GM19239 (cell line): ENCODE measurements at regions not wholly inside any gene's neighbourhood (a gene's known extent, or its start where the extent isn't known, plus 50 kb on each side); places are given as distances from the start of the nearest gene placed in this dataset.
"Not testable (repeated sequence)": the region's sequence is repeated elsewhere in the genome, so short reads cannot be mapped to it uniquely, and the experiment has no call there.

Experiments used
- DNase-seq: peaks from one replicate; pipeline ENCODE4 v3.0.0; 2011; ENCODE audit warnings: low spot score; ENCODE audit not compliant: insufficient read length
- FAIRE-seq: peaks from 2 replicates; lab custom pipeline; 2011; peaks lifted over from hg19 to GRCh38; lab: Jason Lieb, UNC

- no peak for DNase-seq
- FAIRE-seq, result no peak
Measured at GRCh38 chr5:71895546-71895945, 176.5 kb downstream of the CARTPT start.

GRCh38 chr5:71899865-71900342, 180.8 kb downstream of the CARTPT start:
- FAIRE-seq, result no peak
- no peak for DNase-seq

- DNase-seq (no peak), FAIRE-seq (no peak)
Measured at GRCh38 chr5:71903808-71904207, 184.7 kb downstream of the CARTPT start.

GRCh38 chr5:71904852-71905251, 185.8 kb downstream of the CARTPT start:
- DNase-seq (no peak), FAIRE-seq (no peak)

- DNase-seq (no peak), FAIRE-seq (no peak)
Measured at GRCh38 chr5:71905834-71906711, 187.0 kb downstream of the CARTPT start.

GRCh38 chr5:71907001-71907588, 188.0 kb downstream of the CARTPT start:
- DNase-seq, result no peak
- no peak for FAIRE-seq

GRCh38 chr5:71907608-71908145, 188.6 kb downstream of the CARTPT start:
- DNase-seq (no peak), FAIRE-seq (no peak)

GRCh38 chr5:71910741-71911140, 191.7 kb downstream of the CARTPT start:
- DNase-seq (no peak), FAIRE-seq (no peak)

- DNase-seq (no peak), FAIRE-seq (no peak)
Measured at GRCh38 chr5:71912021-71912420, 192.9 kb downstream of the CARTPT start.

- no peak for FAIRE-seq
- DNase-seq, result no peak
Measured at GRCh38 chr5:71914281-71914680, 193.0 kb upstream of the MAP1B start.

- FAIRE-seq (no peak), DNase-seq (no peak)
Measured at GRCh38 chr5:71922584-71923106, 184.6 kb upstream of the MAP1B start.

- FAIRE-seq (no peak), DNase-seq (no peak)
Measured at GRCh38 chr5:71923755-71924154, 183.5 kb upstream of the MAP1B start.

GRCh38 chr5:71924325-71924724, 182.9 kb upstream of the MAP1B start:
- no peak for FAIRE-seq
- no peak for DNase-seq

GRCh38 chr5:71924980-71925379, 182.3 kb upstream of the MAP1B start:
- FAIRE-seq, result no peak

GRCh38 chr5:71925608-71926091, 181.6 kb upstream of the MAP1B start:
- DNase-seq (no peak), FAIRE-seq (no peak)

More at GRCh38 chr5:71924980-71925379, 182.3 kb upstream of the MAP1B start:
- no peak for DNase-seq

GRCh38 chr5:71929003-71929402, 178.3 kb upstream of the MAP1B start:
- DNase-seq, result no peak
- FAIRE-seq, result no peak

GRCh38 chr5:71930554-71930953, 176.7 kb upstream of the MAP1B start:
- FAIRE-seq, DNase-seq: not testable (repeated sequence)

- FAIRE-seq (no peak), DNase-seq (no peak)
Measured at GRCh38 chr5:71932131-71932654, 175.1 kb upstream of the MAP1B start.

GRCh38 chr5:71932655-71933338, 174.5 kb upstream of the MAP1B start:
- FAIRE-seq (no peak), DNase-seq (no peak)

GRCh38 chr5:71934322-71934721, 173.0 kb upstream of the MAP1B start:
- FAIRE-seq (no peak), DNase-seq (no peak)
